GM12874 (cell line): ENCODE measurements at regions not wholly inside any gene's neighbourhood (a gene's known extent, or its start where the extent isn't known, plus 50 kb on each side); places are given as distances from the start of the nearest gene placed in this dataset.

Source experiments
- CTCF ChIP-seq: IDR thresholded peaks from 2 replicates; pipeline ENCODE4 v1.5.1; 2011; ENCODE audit warnings: low read depth, mild to moderate bottlenecking, control low read depth, low read length, moderate library complexity; ENCODE audit not compliant: insufficient read depth

GRCh38 chr2:41353060-41353459 lies 694.8 kb upstream of the PKDCC start:
- no peak for TF ChIP-seq CTCF

- no peak for TF ChIP-seq CTCF
Observed at GRCh38 chr2:41355794-41356193, 692.0 kb upstream of the PKDCC start.

GRCh38 chr2:41364842-41365241 lies 683.0 kb upstream of the PKDCC start:
- no peak for TF ChIP-seq CTCF

GRCh38 chr2:41375901-41376300 lies 671.9 kb upstream of the PKDCC start:
- no peak for TF ChIP-seq CTCF

- no peak for TF ChIP-seq CTCF
Observed at GRCh38 chr2:41377837-41378236, 670.0 kb upstream of the PKDCC start.

- no peak for TF ChIP-seq CTCF
Observed at GRCh38 chr2:41378420-41378819, 669.4 kb upstream of the PKDCC start.

GRCh38 chr2:41379496-41380221 lies 668.2 kb upstream of the PKDCC start:
- no peak for TF ChIP-seq CTCF
